ENCODE measurements at regions not wholly inside any gene's neighbourhood (a gene's known extent, or its start where the extent isn't known, plus 50 kb on each side); places are given as distances from the start of the nearest gene placed in this dataset.
A peak's percentile ranks its signal among the peaks of the same experiment; 100 is the strongest.

- Mint-ChIP-seq H3K9me3 (no peaks in the 10 kb centered on the region), H3K4me3 (no peak overlapping the region), H3K36me3 (no peaks in the 10 kb centered on the region), H3K4me1 (peaks cover 7% of the 10 kb centered on the region), H3K27ac (no peak overlapping the region), H3K27me3 (ENCODE audit: low read depth) (peaks cover 6% of the 10 kb centered on the region)
- no peak for TF ChIP-seq CTCF (IDR thresholded peaks at IDR 0.05; ENCODE audit: unreplicated experiment)
- DNase-seq (ENCODE audit: low spot score in 2 of 2, unreplicated experiment in 2 of 2) = no peak
Observed at GRCh38 chr7:25780904-25781303, 371.1 kb upstream of the NFE2L3 start.

- no peak for DNase-seq (ENCODE audit: low spot score in 2 of 2, unreplicated experiment in 2 of 2)
- Mint-ChIP-seq H3K27me3 (ENCODE audit: low read depth) (peaks cover 6% of the 10 kb centered on the region), H3K4me1 (peaks cover 10% of the 10 kb centered on the region), H3K27ac (no peak overlapping the region), H3K36me3 (no peaks in the 10 kb centered on the region), H3K4me3 (no peak overlapping the region), H3K9me3 (no peaks in the 10 kb centered on the region)
- TF ChIP-seq CTCF (IDR thresholded peaks at IDR 0.05; ENCODE audit: unreplicated experiment) = no peak
Observed at GRCh38 chr7:25781704-25782103, 370.3 kb upstream of the NFE2L3 start.

GRCh38 chr7:25786936-25787335 lies 365.1 kb upstream of the NFE2L3 start:
- Mint-ChIP-seq H3K36me3 (no peaks in the 10 kb centered on the region), H3K4me3 (no peak overlapping the region), H3K27ac (peak overlapping the region; percentile 23), H3K9me3 (no peaks in the 10 kb centered on the region), H3K27me3 (ENCODE audit: low read depth) (peaks cover 11% of the 10 kb centered on the region), H3K4me1 (peaks cover 17% of the 10 kb centered on the region)
- no peak for TF ChIP-seq CTCF (IDR thresholded peaks at IDR 0.05; ENCODE audit: unreplicated experiment)
- no peak for DNase-seq (ENCODE audit: low spot score in 2 of 2, unreplicated experiment in 2 of 2)

- DNase-seq (ENCODE audit: low spot score in 2 of 2, unreplicated experiment in 2 of 2) = no peak
- H3K36me3 Mint-ChIP-seq = no peaks in the 10 kb centered on the region
- H3K4me3 Mint-ChIP-seq = no peak overlapping the region
- no peak for TF ChIP-seq CTCF (IDR thresholded peaks at IDR 0.05; ENCODE audit: unreplicated experiment)
- H3K27ac Mint-ChIP-seq = peak overlapping the region; percentile 23
- no peaks in the 10 kb centered on the region for H3K9me3 Mint-ChIP-seq
- H3K27me3 Mint-ChIP-seq (ENCODE audit: low read depth) = peaks cover 11% of the 10 kb centered on the region
- H3K4me1 Mint-ChIP-seq = peaks cover 17% of the 10 kb centered on the region
Observed at GRCh38 chr7:25787336-25787735, 364.7 kb upstream of the NFE2L3 start.

GRCh38 chr7:25788371-25788770 lies 363.6 kb upstream of the NFE2L3 start:
- Mint-ChIP-seq H3K36me3 (no peaks in the 10 kb centered on the region), H3K4me1 (peaks cover 17% of the 10 kb centered on the region), H3K9me3 (peaks cover 4% of the 10 kb centered on the region), H3K4me3 (no peak overlapping the region), H3K27me3 (ENCODE audit: low read depth) (peaks cover 11% of the 10 kb centered on the region), H3K27ac (no peak overlapping the region)
- no peak for DNase-seq (ENCODE audit: low spot score in 2 of 2, unreplicated experiment in 2 of 2)
- TF ChIP-seq CTCF (IDR thresholded peaks at IDR 0.05; ENCODE audit: unreplicated experiment) = no peak

- H3K4me3 Mint-ChIP-seq = no peak overlapping the region
- TF ChIP-seq CTCF (IDR thresholded peaks at IDR 0.05; ENCODE audit: unreplicated experiment) = no peak
- H3K9me3 Mint-ChIP-seq = peaks cover 4% of the 10 kb centered on the region
- no peak for DNase-seq (ENCODE audit: low spot score in 2 of 2, unreplicated experiment in 2 of 2)
- H3K27ac Mint-ChIP-seq = no peak overlapping the region
- no peaks in the 10 kb centered on the region for H3K36me3 Mint-ChIP-seq
- H3K4me1 Mint-ChIP-seq = peaks cover 17% of the 10 kb centered on the region
- peaks cover 8% of the 10 kb centered on the region for H3K27me3 Mint-ChIP-seq (ENCODE audit: low read depth)
Observed at GRCh38 chr7:25788961-25789620, 362.9 kb upstream of the NFE2L3 start.

Data from mesothelial cell of epicardium (in vitro differentiated cells).